Spleen (tissue), 11 donors: ENCODE measurements at regions not wholly inside any gene's neighbourhood (a gene's known extent, or its start where the extent isn't known, plus 50 kb on each side); places are given as distances from the start of the nearest gene placed in this dataset.

Experiments
- DNase-seq: peaks from one replicate; pipeline ENCODE4 v3.0.0-alpha.2; 2020
- H3K27ac ChIP-seq, 8 donors: fragments of 200-600 bp; sonication (generic) in 7 of 8; 1 replicate in 4 of 8; 2 replicates in 4 of 8; pipeline versions ENCODE4 v1.5.0 to v1.8.0; 2016 to 2021; ENCODE audit warnings: inconsistent platforms in 4 of 8, mild to moderate bottlenecking in 4 of 8, moderate library complexity in 1 of 8
- H3K27me3 ChIP-seq, 7 donors: fragments of 200-600 bp; sonication (generic) in 6 of 7; replicated peaks in 1 of 7; 1 replicate in 4 of 7; 2 replicates in 3 of 7; pipeline versions ENCODE4 v1.5.0 to v1.8.0; 2016 to 2021; ENCODE audit warnings: inconsistent platforms in 3 of 7, mild to moderate bottlenecking in 1 of 7
- H3K36me3 ChIP-seq, 6 donors: fragments of 200-600 bp; sonication (generic) in 5 of 6; 1 replicate in 4 of 6; 2 replicates in 2 of 6; pipeline versions ENCODE4 v1.5.0 to v1.8.0; 2016 to 2021; ENCODE audit warnings: inconsistent platforms in 2 of 6
- H3K4me1 ChIP-seq, 6 donors: fragments of 200-600 bp; sonication (generic) in 5 of 6; 1 replicate in 3 of 6; 2 replicates in 3 of 6; pipeline versions ENCODE4 v1.5.0 to v1.8.0; 2016 to 2021; ENCODE audit warnings: inconsistent platforms in 3 of 6
- H3K4me3 ChIP-seq, 8 donors: fragments of 200-600 bp; sonication (generic) in 7 of 8; 1 replicate in 4 of 8; 2 replicates in 4 of 8; pipeline versions ENCODE4 v1.5.0 to v1.8.0; 2016 to 2021; ENCODE audit warnings: inconsistent platforms in 4 of 8, mild to moderate bottlenecking in 4 of 8, moderate library complexity in 2 of 8
- H3K9me3 ChIP-seq, 8 donors: fragments of 200-600 bp; sonication (generic) in 7 of 8; 1 replicate in 4 of 8; 2 replicates in 4 of 8; pipeline versions ENCODE4 v1.5.0 to v1.8.0; 2016 to 2021; ENCODE audit warnings: inconsistent platforms in 4 of 8
- POLR2A ChIP-seq, 3 donors: fragments of 450-650 bp; IDR thresholded peaks; one replicate each; pipeline ENCODE4 v1.5.1; 2017; ENCODE audit warnings: antibody characterized with exemption in 3 of 3, mild to moderate bottlenecking in 1 of 3
- POLR2AphosphoS5 ChIP-seq, 3 donors: sonication (generic); formaldehyde crosslinking; IDR thresholded peaks; one replicate each; pipeline ENCODE4 v1.5.1; 2017; ENCODE audit warnings: antibody characterized with exemption in 3 of 3
- WGBS, 5 donors: extraction: QIAGEN DNeasy Blood & Tissue Kit in 3 of 5; methylation state at CpG; one replicate each; pipeline versions ENCODE4 v1.1.5 to v1.1.7; 2013 to 2018; 5-methylcytosine and 5-hydroxymethylcytosine counted together
- intact Hi-C: fragments of 100-400 bp; cut with DNase I; formaldehyde crosslinking; loops from one replicate; pipeline ENCODE4 v1.15.0; 2023; ENCODE audit warnings: low total_unique reads
- TF ChIP-seq, protein P1 (sequence below), 11 experiments: fragments of 200-600 bp in 7 of 11; fragments of 450-650 bp in 4 of 11; sonication (generic) in 4 of 11; IDR thresholded peaks in 8 of 11; conservative IDR thresholded peaks in 3 of 11; 1 replicate in 7 of 11; 2 replicates in 4 of 11; pipeline versions ENCODE4 v1.4.0 to v1.8.0; 2016 to 2021; ENCODE audit warnings: antibody characterized with exemption in 11 of 11, inconsistent platforms in 4 of 11, mild to moderate bottlenecking in 1 of 11
- donor health status: healthy with polysubstance abuse.
- donor health status: DM: no; HTN: no; CAD: no; lungs with moderate emphysema.
- donor health status: DM: no; HTN: no; CAD: no.
- donor health status: Bipolar disorder and iron deficiency.
- donor health status: healthy.
- donor health status: DM: no; HTN: no; CAD: no.
- donor health status: DM: yes; HTN: yes; CAD: no.

GRCh38 chr5:53288511-53288910 lies 179.0 kb upstream of the MOCS2 start:
- intact Hi-C loops: no loop called here
- no peak for DNase-seq

DNA sequence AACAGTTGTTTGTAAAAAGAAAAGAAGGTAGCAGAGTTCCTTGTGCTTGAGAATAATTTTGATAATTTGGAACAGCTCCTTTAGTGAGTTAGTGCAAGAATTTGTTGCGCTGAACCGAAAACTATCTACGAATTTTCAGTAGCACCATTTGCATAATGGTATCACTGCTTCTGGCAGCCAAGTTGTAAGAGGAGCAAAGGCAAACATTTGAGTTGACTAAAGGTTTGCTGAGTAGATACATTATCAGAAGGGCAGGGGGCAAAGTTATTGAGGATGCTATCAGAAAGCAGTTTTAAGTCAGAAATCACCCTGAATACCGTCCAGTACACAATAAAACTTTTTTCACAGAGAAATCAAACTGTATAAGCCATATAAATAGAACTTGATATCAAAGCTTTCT lies 181.5 kb upstream of the MOCS2 start:
- Histone ChIP-seq H3K4me1 (no peaks in the 10 kb centered on the region), H3K9me3 (peaks cover 0 to 33% (median 27%) of the 10 kb centered on the region in 8 donors), H3K27ac (no peak overlapping the region), H3K27me3 (no peaks in the 10 kb centered on the region), H3K4me3 (no peak overlapping the region), H3K36me3 (no peaks in the 10 kb centered on the region)
- no peak for TF ChIP-seq POLR2A (IDR thresholded peaks at IDR 0.05)
- TF ChIP-seq POLR2AphosphoS5 (IDR thresholded peaks at IDR 0.05): no peak
- TF ChIP-seq, protein P1, sequence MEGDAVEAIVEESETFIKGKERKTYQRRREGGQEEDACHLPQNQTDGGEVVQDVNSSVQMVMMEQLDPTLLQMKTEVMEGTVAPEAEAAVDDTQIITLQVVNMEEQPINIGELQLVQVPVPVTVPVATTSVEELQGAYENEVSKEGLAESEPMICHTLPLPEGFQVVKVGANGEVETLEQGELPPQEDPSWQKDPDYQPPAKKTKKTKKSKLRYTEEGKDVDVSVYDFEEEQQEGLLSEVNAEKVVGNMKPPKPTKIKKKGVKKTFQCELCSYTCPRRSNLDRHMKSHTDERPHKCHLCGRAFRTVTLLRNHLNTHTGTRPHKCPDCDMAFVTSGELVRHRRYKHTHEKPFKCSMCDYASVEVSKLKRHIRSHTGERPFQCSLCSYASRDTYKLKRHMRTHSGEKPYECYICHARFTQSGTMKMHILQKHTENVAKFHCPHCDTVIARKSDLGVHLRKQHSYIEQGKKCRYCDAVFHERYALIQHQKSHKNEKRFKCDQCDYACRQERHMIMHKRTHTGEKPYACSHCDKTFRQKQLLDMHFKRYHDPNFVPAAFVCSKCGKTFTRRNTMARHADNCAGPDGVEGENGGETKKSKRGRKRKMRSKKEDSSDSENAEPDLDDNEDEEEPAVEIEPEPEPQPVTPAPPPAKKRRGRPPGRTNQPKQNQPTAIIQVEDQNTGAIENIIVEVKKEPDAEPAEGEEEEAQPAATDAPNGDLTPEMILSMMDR (IDR thresholded peaks at IDR 0.05 in 8 of 11, conservative IDR thresholded peaks at IDR 0.05 in 3 of 11): no peak
- WGBS, 5 donors: 67 to 85% (median 83%) methylated on average over 4 of the region's 4 CpGs
- no peak for DNase-seq
- intact Hi-C loops: no loop called here

More at GRCh38 chr5:53288511-53288910, 179.0 kb upstream of the MOCS2 start:
- no peak overlapping the region for H3K4me3 ChIP-seq
- H3K9me3 ChIP-seq: peaks cover 0 to 48% (median 35%) of the 10 kb centered on the region in 8 donors
- TF ChIP-seq POLR2A (IDR thresholded peaks at IDR 0.05) (no peak), POLR2AphosphoS5 (IDR thresholded peaks at IDR 0.05) (no peak)
- TF ChIP-seq, protein P1 (IDR thresholded peaks at IDR 0.05 in 8 of 11, conservative IDR thresholded peaks at IDR 0.05 in 3 of 11): no peak
- H3K4me1 ChIP-seq: no peaks in the 10 kb centered on the region
- no peak overlapping the region for H3K27ac ChIP-seq
- no peaks in the 10 kb centered on the region for H3K27me3 ChIP-seq
- H3K36me3 ChIP-seq: no peaks in the 10 kb centered on the region

- no peaks in the 10 kb centered on the region for H3K4me1 ChIP-seq
Measured at GRCh38 chr5:53291528-53291927, 182.0 kb upstream of the MOCS2 start.

DNA sequence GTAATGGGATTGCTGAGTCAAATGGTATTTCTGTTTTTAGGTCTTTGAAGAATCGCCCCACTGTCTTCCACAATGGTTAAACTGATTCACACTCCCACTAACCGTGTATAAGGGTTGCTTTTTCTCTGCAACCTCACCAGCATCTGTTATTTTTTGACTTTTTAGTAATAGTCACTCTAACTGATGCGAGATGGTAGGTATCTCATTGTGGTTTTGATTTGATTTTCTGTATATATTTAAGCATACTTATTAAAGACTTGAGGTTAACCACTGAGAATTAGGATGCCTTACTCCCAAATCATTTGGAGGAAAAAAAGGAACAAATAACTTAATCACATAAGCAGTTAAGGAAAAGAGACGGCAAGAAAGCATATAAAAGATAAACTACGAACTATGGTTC lies 181.6 kb upstream of the FST start:
- TF ChIP-seq, protein P1 (IDR thresholded peaks at IDR 0.05 in 8 of 11, conservative IDR thresholded peaks at IDR 0.05 in 3 of 11): no peak
- TF ChIP-seq POLR2A (IDR thresholded peaks at IDR 0.05): no peak
- no peak for TF ChIP-seq POLR2AphosphoS5 (IDR thresholded peaks at IDR 0.05)
- DNase-seq: no peak
- intact Hi-C loops: no loop called here
- no peak overlapping the region for H3K27ac ChIP-seq
- H3K9me3 ChIP-seq: no peaks in the 10 kb centered on the region
- no peak overlapping the region for H3K4me3 ChIP-seq
- no peaks in the 10 kb centered on the region for H3K36me3 ChIP-seq
- H3K27me3 ChIP-seq: no peaks in the 10 kb centered on the region
- 57 to 85% (median 73%) methylated on average over 5 of the region's 5 CpGs for WGBS, 5 donors
- H3K4me1 ChIP-seq: no peaks in the 10 kb centered on the region

More at GRCh38 chr5:53291528-53291927, 182.0 kb upstream of the MOCS2 start:
- intact Hi-C loops: no loop called here
- H3K27me3 ChIP-seq: no peaks in the 10 kb centered on the region
- DNase-seq: no peak
- TF ChIP-seq, protein P1 (IDR thresholded peaks at IDR 0.05 in 8 of 11, conservative IDR thresholded peaks at IDR 0.05 in 3 of 11): no peak
- TF ChIP-seq POLR2A (IDR thresholded peaks at IDR 0.05): no peak
- no peak for TF ChIP-seq POLR2AphosphoS5 (IDR thresholded peaks at IDR 0.05)
- no peaks in the 10 kb centered on the region for H3K36me3 ChIP-seq
- peaks cover 0 to 28% (median 22%) of the 10 kb centered on the region in 8 donors for H3K9me3 ChIP-seq
- no peak overlapping the region for H3K27ac ChIP-seq
- H3K4me3 ChIP-seq: no peak overlapping the region
